HepG2 (cell line): ENCODE measurements at regions not wholly inside any gene's neighbourhood (a gene's known extent, or its start where the extent isn't known, plus 50 kb on each side); places are given as distances from the start of the nearest gene placed in this dataset.

ENCODE experiments used
- ATAC-seq: fragments of 200-7000 bp; cut with Tn5 transposase; 3 replicates; pipeline ENCODE4 v1.9.1; 2020; ENCODE audit warnings: mild to moderate bottlenecking, moderate library complexity
- BruUV-seq: library from RNA; stranded (reverse); fragments of 400-500 nt; replicated peaks from 2 replicates; lab custom pipeline; 2021; lab: Mats Ljungman, UMichigan
- CTCF ChIA-PET: fragments of 300-600 bp; formaldehyde crosslinking; extraction: SDS; loops from one replicate; lab custom pipeline; 2021; ENCODE audit warnings: low total read pairs, inconsistent platforms, low intra/inter-chr PET ratio; lab: Yijun Ruan, JAX
- POLR2A ChIA-PET: fragments of 350-600 bp; sonication (Branson Sonifier 250); formaldehyde crosslinking; loops from one replicate; lab custom pipeline; 2020; ENCODE audit warnings: antibody characterized with exemption, inconsistent platforms; lab: Yijun Ruan, JAX
- DNase-seq: peaks from one replicate; pipeline ENCODE4 v3.0.0-alpha.2; 2015; ENCODE audit warnings: low spot score
- FAIRE-seq: peaks from 3 replicates; lab custom pipeline; 2011; peaks lifted over from hg19 to GRCh38; lab: Jason Lieb, UNC
- H2AFZ ChIP-seq: one replicate; pipeline ENCODE4 v1.6.1; 2011; ENCODE audit warnings: low read length, inconsistent platforms
- H3K27ac ChIP-seq: fragments of 300-600 bp; 3 replicates; pipeline ENCODE4 v1.8.0; 2011; ENCODE audit warnings: mixed run types, mild to moderate bottlenecking, mixed read lengths, low read length, inconsistent platforms; ENCODE audit not compliant: insufficient read depth; ENCODE audit errors: extremely low read length
- H3K27me3 ChIP-seq, 2 experiments: fragments of 200-600 bp in 1 of 2; 2 replicates in 1 of 2; 3 replicates in 1 of 2; pipeline versions ENCODE4 v1.6.0 to v1.8.0; 2011; ENCODE audit warnings: low read length in 2 of 2, mild to moderate bottlenecking in 2 of 2, moderate library complexity in 2 of 2, inconsistent platforms in 1 of 2; ENCODE audit not compliant: insufficient read depth in 2 of 2, control insufficient read depth in 1 of 2
- H3K36me3 ChIP-seq, 2 experiments: fragments of 200-600 bp in 1 of 2; replicated peaks in 1 of 2; 2 replicates in 1 of 2; 3 replicates in 1 of 2; pipeline versions ENCODE4 v1.5.1 to v1.8.0; 2011; ENCODE audit warnings: low read length in 2 of 2, inconsistent platforms in 1 of 2; ENCODE audit not compliant: insufficient read depth in 2 of 2, control insufficient read depth in 1 of 2
- H3K4me1 ChIP-seq: 2 replicates; pipeline ENCODE4 v1.5.1; 2012; ENCODE audit warnings: low read length, inconsistent platforms; ENCODE audit not compliant: insufficient read depth
- H3K4me2 ChIP-seq: 2 replicates; pipeline ENCODE4 v1.6.0; 2011; ENCODE audit warnings: low read depth, low read length, inconsistent platforms
- H3K4me3 ChIP-seq, 3 experiments: fragments of 200-600 bp in 1 of 3; sonication (generic), shearing (Covaris generic) in 1 of 3; replicated peaks in 1 of 3; 2 replicates each; pipeline ENCODE4 v1.5.1; 2011 to 2016; ENCODE audit warnings: low read length in 3 of 3, inconsistent platforms in 2 of 3, low read depth in 2 of 3, mild to moderate bottlenecking in 2 of 3, control low read depth in 1 of 3, mixed read lengths in 1 of 3; ENCODE audit not compliant: insufficient read depth in 1 of 3
- H3K79me2 ChIP-seq: one replicate; pipeline ENCODE4 v1.6.1; 2011; ENCODE audit warnings: low read length, inconsistent platforms; ENCODE audit not compliant: insufficient read depth
- H3K9ac ChIP-seq: 2 replicates; pipeline ENCODE4 v1.6.0; 2011; ENCODE audit warnings: mild to moderate bottlenecking, low read depth, low read length, inconsistent platforms; ENCODE audit not compliant: insufficient read depth
- H3K9me3 ChIP-seq: 2 replicates; pipeline ENCODE4 v1.5.1; 2012; ENCODE audit warnings: mild to moderate bottlenecking, low read length
- H4K20me1 ChIP-seq: 2 replicates; pipeline ENCODE4 v1.6.0; 2011; ENCODE audit warnings: inconsistent platforms, mild to moderate bottlenecking, low read length, moderate library complexity; ENCODE audit not compliant: insufficient read depth
- FOXP1 ChIP-seq, 2 experiments: fragments of 450-650 bp in 1 of 2; IDR thresholded peaks; 2 replicates each; pipeline ENCODE4 v1.6.1; 2017 to 2018; ENCODE audit warnings: antibody characterized with exemption in 1 of 2
- MBD4 ChIP-seq: IDR thresholded peaks from 2 replicates; pipeline ENCODE4 v1.6.1; 2012; ENCODE audit warnings: low read length, inconsistent platforms, borderline replicate concordance
- REL ChIP-seq: sonication (generic); formaldehyde crosslinking; conservative IDR thresholded peaks from 2 replicates; pipeline ENCODE4 v1.8.0; 2022; ENCODE audit warnings: mild to moderate bottlenecking, missing genetic modification reagents, moderate library complexity
- TIGD3 ChIP-seq: sonication (generic); formaldehyde crosslinking; IDR thresholded peaks from 2 replicates; pipeline ENCODE4 v1.5.1; 2020; ENCODE audit warnings: mild to moderate bottlenecking, missing genetic modification reagents, borderline replicate concordance
- ZBTB34 ChIP-seq: sonication (generic); formaldehyde crosslinking; IDR thresholded peaks from 2 replicates; pipeline ENCODE4 v1.8.0; 2022; ENCODE audit warnings: mild to moderate bottlenecking, missing genetic modification reagents
- ZBTB4 ChIP-seq: sonication (generic); formaldehyde crosslinking; IDR thresholded peaks from 2 replicates; pipeline ENCODE4 v1.4.0; 2020; ENCODE audit warnings: missing genetic modification reagents, mild to moderate bottlenecking, borderline replicate concordance
- ZNF263 ChIP-seq: sonication (generic); formaldehyde crosslinking; IDR thresholded peaks from 2 replicates; pipeline ENCODE4 v1.4.0; 2020; ENCODE audit warnings: missing genetic modification reagents
- ZNF484 ChIP-seq: sonication (generic); formaldehyde crosslinking; IDR thresholded peaks from 2 replicates; pipeline ENCODE4 v1.5.1; 2020; ENCODE audit warnings: mild to moderate bottlenecking, low read depth, missing genetic modification reagents, borderline replicate concordance
- ZNF709 ChIP-seq: sonication (generic); formaldehyde crosslinking; IDR thresholded peaks from 2 replicates; pipeline ENCODE4 v1.5.0; 2020; ENCODE audit warnings: mild to moderate bottlenecking, missing genetic modification reagents
- ZNF878 ChIP-seq: sonication (generic); formaldehyde crosslinking; IDR thresholded peaks from 2 replicates; pipeline ENCODE4 v1.8.1; 2023; ENCODE audit warnings: mild to moderate bottlenecking, missing genetic modification reagents, moderate library complexity
- WGBS: methylation state at CpG from one replicate; pipeline ENCODE4 v1.1.6; 2017; ENCODE audit warnings: low lambda C conversion rate; 5-methylcytosine and 5-hydroxymethylcytosine counted together
- in situ Hi-C: cut with HindIII; loops from 2 replicates; pipeline ENCODE4 v1.10.0; 2017; ENCODE audit warnings: low pct_unique_long_range_greater_than_20kb; ENCODE audit not compliant: extremely low pct_ligation_motif_present
- intact Hi-C: fragments of 100-400 bp; cut with micrococcal nuclease; formaldehyde crosslinking; loops from one replicate; pipeline ENCODE4 v1.10.0; 2022; ENCODE audit not compliant: unreplicated experiment

- TF ChIP-seq ZNF263 (CRISPR knock-in tag): no peak
- TF ChIP-seq ZNF878 (CRISPR knock-in tag): no peak
Measured at GRCh38 chr12:58323676-58324075, 382.3 kb downstream of the ATP23 start (continued).

- ATAC-seq (no peak), FAIRE-seq (no peak), DNase-seq (no peak)
- Histone ChIP-seq H3K36me3 (no peaks in the 10 kb centered on the region), H3K4me3 (no peak overlapping the region), H2AFZ (no peak overlapping the region), H3K4me1 (no peaks in the 10 kb centered on the region), H3K27me3 (no peaks in the 10 kb centered on the region), H4K20me1 (no peaks in the 10 kb centered on the region), H3K79me2 (no peaks in the 10 kb centered on the region), H3K27ac (no peak overlapping the region), H3K9ac (no peak overlapping the region), H3K4me2 (no peak overlapping the region), H3K9me3 (no peaks in the 10 kb centered on the region)
- ChIA-PET POLR2A (no interaction called here), CTCF (no interaction called here)
- WGBS: 0% methylated on average over 1 of the region's 1 CpG
- no TSS peak for BruUV-seq
- TF ChIP-seq ZBTB4 (no peak), ZBTB34 (CRISPR knock-in tag) (no peak), FOXP1 (IDR thresholded peaks at IDR 0.05) (no peak), FOXP1 (CRISPR knock-in tag; IDR thresholded peaks at IDR 0.05) (no peak), MBD4 (no peak), REL (no peak), TIGD3 (CRISPR knock-in tag) (no peak), ZNF484 (CRISPR knock-in tag) (no peak), ZNF709 (CRISPR knock-in tag) (no peak)
- intact Hi-C loops: no loop called here
- in situ Hi-C loops: no loop called here
Measured at GRCh38 chr12:58325561-58325960, 384.2 kb downstream of the ATP23 start.
